Dermis blood vessel endothelial cell (primary cell): ENCODE measurements at regions not wholly inside any gene's neighbourhood (a gene's known extent, or its start where the extent isn't known, plus 50 kb on each side); places are given as distances from the start of the nearest gene placed in this dataset.
"Not testable (repeated sequence)": the region's sequence is repeated elsewhere in the genome, so short reads cannot be mapped to it uniquely, and the experiment has no call there.

Experiments
- DNase-seq: peaks from one replicate; pipeline ENCODE4 v3.0.0; 2010

GRCh38 chr13:83214452-83214851, 667.8 kb downstream of the SLITRK1 start:
- DNase-seq: no peak

- DNase-seq: no peak
Measured at GRCh38 chr13:83211301-83211700, 671.0 kb downstream of the SLITRK1 start.

- DNase-seq: no peak
Measured at GRCh38 chr13:83204886-83205285, 677.4 kb downstream of the SLITRK1 start.

GRCh38 chr13:83201506-83201905, 680.8 kb downstream of the SLITRK1 start:
- DNase-seq: no peak

GRCh38 chr13:83197316-83197715, 685.0 kb downstream of the SLITRK1 start:
- DNase-seq: no peak

GRCh38 chr13:83190020-83190419, 692.3 kb downstream of the SLITRK1 start:
- DNase-seq: no peak

- DNase-seq: no peak
Measured at GRCh38 chr13:83184819-83185218, 697.5 kb downstream of the SLITRK1 start.

- DNase-seq: no peak
Measured at GRCh38 chr13:83184150-83184475, 698.2 kb downstream of the SLITRK1 start.

- DNase-seq: no peak
Measured at GRCh38 chr13:83183439-83184149, 698.7 kb downstream of the SLITRK1 start.

GRCh38 chr13:83182845-83183244, 699.4 kb downstream of the SLITRK1 start:
- no peak for DNase-seq

- no peak for DNase-seq
Measured at GRCh38 chr13:83178008-83178407, 704.3 kb downstream of the SLITRK1 start.

- no peak for DNase-seq
Measured at GRCh38 chr13:83168590-83168989, 713.7 kb downstream of the SLITRK1 start.

GRCh38 chr13:83167203-83167602, 715.1 kb downstream of the SLITRK1 start:
- DNase-seq: no peak

- no peak for DNase-seq
Measured at GRCh38 chr13:83166550-83166949, 715.7 kb downstream of the SLITRK1 start.

GRCh38 chr13:83162493-83162892, 719.8 kb downstream of the SLITRK1 start:
- DNase-seq: no peak

GRCh38 chr13:83153848-83154247, 728.4 kb downstream of the SLITRK1 start:
- no peak for DNase-seq

GRCh38 chr13:83151308-83151660, 731.0 kb downstream of the SLITRK1 start:
- no peak for DNase-seq

- DNase-seq: no peak
Measured at GRCh38 chr13:83150616-83151307, 731.5 kb downstream of the SLITRK1 start.

- no peak for DNase-seq
Measured at GRCh38 chr13:83136660-83137059, 745.6 kb downstream of the SLITRK1 start.

- DNase-seq: no peak
Measured at GRCh38 chr13:83125791-83126190, 756.5 kb downstream of the SLITRK1 start.

- DNase-seq: no peak
Measured at GRCh38 chr13:83121896-83122295, 760.4 kb downstream of the SLITRK1 start.

- DNase-seq: no peak
Measured at GRCh38 chr13:83117046-83117445, 765.2 kb downstream of the SLITRK1 start.

GRCh38 chr13:83101574-83102247, 780.6 kb downstream of the SLITRK1 start:
- DNase-seq: not testable (repeated sequence)

GRCh38 chr13:83100237-83100636, 782.0 kb downstream of the SLITRK1 start:
- no peak for DNase-seq
